ENCODE measurements at regions not wholly inside any gene's neighbourhood (a gene's known extent, or its start where the extent isn't known, plus 50 kb on each side); places are given as distances from the start of the nearest gene placed in this dataset.

DNA sequence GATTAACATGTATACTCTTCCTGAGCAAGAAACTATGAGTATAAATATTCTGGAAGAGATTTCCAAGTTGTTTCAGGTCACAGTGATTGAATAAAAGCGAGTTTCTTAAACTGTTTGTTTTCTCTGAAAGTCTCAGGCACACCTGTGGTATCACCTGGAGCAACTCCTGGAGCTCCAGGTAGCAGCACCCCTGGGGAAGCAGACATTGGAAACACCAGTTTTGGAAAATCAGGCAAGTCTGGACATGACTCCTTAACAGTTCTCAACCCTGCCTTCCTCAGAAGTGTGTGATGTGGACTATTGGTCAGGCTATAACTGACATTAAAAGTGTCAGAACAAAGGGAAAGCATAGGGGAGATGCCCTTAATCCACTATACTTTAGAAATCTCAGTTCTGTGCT is 217.6 kb upstream of the CNTN1 start:
- Histone ChIP-seq H3K36me3 (no peaks in the 10 kb centered on the region), H3K4me1 (no peaks in the 10 kb centered on the region), H3K4me3 (no peak overlapping the region), H3K27me3 (no peaks in the 10 kb centered on the region), H3K9me3 (no peaks in the 10 kb centered on the region), H3K27ac (no peak overlapping the region)
- intact Hi-C loops (cut with DNase I): no loop called here
- TF ChIP-seq, protein P1, sequence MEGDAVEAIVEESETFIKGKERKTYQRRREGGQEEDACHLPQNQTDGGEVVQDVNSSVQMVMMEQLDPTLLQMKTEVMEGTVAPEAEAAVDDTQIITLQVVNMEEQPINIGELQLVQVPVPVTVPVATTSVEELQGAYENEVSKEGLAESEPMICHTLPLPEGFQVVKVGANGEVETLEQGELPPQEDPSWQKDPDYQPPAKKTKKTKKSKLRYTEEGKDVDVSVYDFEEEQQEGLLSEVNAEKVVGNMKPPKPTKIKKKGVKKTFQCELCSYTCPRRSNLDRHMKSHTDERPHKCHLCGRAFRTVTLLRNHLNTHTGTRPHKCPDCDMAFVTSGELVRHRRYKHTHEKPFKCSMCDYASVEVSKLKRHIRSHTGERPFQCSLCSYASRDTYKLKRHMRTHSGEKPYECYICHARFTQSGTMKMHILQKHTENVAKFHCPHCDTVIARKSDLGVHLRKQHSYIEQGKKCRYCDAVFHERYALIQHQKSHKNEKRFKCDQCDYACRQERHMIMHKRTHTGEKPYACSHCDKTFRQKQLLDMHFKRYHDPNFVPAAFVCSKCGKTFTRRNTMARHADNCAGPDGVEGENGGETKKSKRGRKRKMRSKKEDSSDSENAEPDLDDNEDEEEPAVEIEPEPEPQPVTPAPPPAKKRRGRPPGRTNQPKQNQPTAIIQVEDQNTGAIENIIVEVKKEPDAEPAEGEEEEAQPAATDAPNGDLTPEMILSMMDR (IDR thresholded peaks at IDR 0.05): no peak
- DNase-seq (ENCODE audit: low spot score in 2 of 2): no peak

GRCh38 chr12:40499856-40500255 is 192.4 kb upstream of the CNTN1 start:
- intact Hi-C loops (cut with DNase I): no loop called here
- Histone ChIP-seq H3K4me1 (no peaks in the 10 kb centered on the region), H3K9me3 (no peaks in the 10 kb centered on the region), H3K36me3 (no peaks in the 10 kb centered on the region), H3K27ac (no peak overlapping the region), H3K4me3 (no peak overlapping the region), H3K27me3 (no peaks in the 10 kb centered on the region)
- TF ChIP-seq, protein P1 (IDR thresholded peaks at IDR 0.05): no peak
- no peak for DNase-seq (ENCODE audit: low spot score in 2 of 2)

DNA sequence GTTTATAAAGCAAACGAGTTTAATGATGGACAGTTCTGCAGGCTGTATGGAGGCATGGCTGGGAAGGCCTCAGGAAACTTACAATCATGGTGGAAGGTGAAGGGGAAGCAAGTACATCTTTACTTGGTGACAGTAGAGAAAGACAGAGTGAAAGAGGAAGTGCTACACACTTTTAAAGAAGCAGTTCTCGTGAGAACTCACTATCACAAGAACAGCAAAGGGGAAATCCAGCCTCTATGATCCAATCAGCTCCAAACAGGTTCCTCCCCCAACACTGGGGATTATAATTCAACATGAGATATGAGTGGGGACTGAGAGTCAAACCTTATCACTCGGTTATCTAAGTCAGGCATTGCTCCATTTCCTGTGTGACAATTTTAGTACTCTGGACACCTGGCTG is 189.9 kb upstream of the CNTN1 start:
- no peak overlapping the region for H3K4me3 ChIP-seq
- TF ChIP-seq, protein P1 (IDR thresholded peaks at IDR 0.05): no peak
- intact Hi-C loops (cut with DNase I): no loop called here
- H3K27me3 ChIP-seq: no peaks in the 10 kb centered on the region
- no peak for DNase-seq (ENCODE audit: low spot score in 2 of 2)
- H3K27ac ChIP-seq: no peak overlapping the region
- no peaks in the 10 kb centered on the region for H3K9me3 ChIP-seq
- H3K36me3 ChIP-seq: no peaks in the 10 kb centered on the region
- H3K4me1 ChIP-seq: no peaks in the 10 kb centered on the region

- Histone ChIP-seq H3K9me3 (no peaks in the 10 kb centered on the region), H3K27me3 (no peaks in the 10 kb centered on the region), H3K4me1 (no peaks in the 10 kb centered on the region), H3K27ac (no peak overlapping the region), H3K36me3 (no peaks in the 10 kb centered on the region), H3K4me3 (no peak overlapping the region)
- intact Hi-C loops (cut with DNase I): no loop called here
- TF ChIP-seq, protein P1 (IDR thresholded peaks at IDR 0.05): no peak
- no peak for DNase-seq (ENCODE audit: low spot score in 2 of 2)
Measured at GRCh38 chr12:40505327-40505726, 186.9 kb upstream of the CNTN1 start.

DNA sequence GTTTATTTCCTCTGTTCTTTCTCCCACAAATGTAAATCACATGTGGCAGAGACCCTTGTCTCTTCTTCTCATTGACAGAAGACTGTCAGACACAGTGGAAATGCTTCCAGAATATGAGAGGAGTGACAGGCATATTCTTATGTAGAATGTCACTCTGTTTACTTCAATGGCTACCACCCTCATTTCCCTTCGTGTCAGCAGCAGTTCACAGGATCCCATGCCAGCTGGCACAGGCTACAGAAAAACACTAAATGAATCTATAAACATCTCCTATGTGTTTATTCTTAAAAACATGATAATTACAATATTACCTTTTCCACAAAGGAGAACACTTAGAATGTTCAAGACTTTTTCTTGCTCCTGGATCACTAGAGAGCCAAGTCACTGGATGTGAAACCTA is 183.8 kb upstream of the CNTN1 start:
- H3K4me3 ChIP-seq: no peak overlapping the region
- no peaks in the 10 kb centered on the region for H3K9me3 ChIP-seq
- no peaks in the 10 kb centered on the region for H3K4me1 ChIP-seq
- intact Hi-C loops (cut with DNase I): no loop called here
- no peak overlapping the region for H3K27ac ChIP-seq
- no peaks in the 10 kb centered on the region for H3K36me3 ChIP-seq
- DNase-seq (ENCODE audit: low spot score in 2 of 2): no peak
- no peaks in the 10 kb centered on the region for H3K27me3 ChIP-seq
- TF ChIP-seq, protein P1 (IDR thresholded peaks at IDR 0.05): no peak

DNA sequence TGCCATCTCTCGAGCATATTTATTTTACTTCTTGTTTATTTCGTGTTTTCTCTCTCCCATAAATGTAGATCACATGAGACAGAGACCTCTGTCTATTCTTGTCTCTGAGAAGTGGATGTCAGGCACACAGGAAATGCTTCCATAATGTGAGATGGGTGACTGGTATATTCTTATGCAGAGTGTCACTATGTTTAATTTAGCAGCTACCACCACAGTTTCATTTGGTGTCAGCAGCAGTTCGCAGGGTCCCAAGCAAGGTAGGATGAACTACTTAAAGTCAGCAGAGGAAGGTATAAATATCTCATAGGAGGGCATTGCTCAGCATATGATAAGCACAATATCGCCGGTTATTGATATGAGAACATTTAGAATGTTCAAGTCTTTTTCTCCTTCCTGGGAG is 180.9 kb upstream of the CNTN1 start:
- Histone ChIP-seq H3K4me1 (no peaks in the 10 kb centered on the region), H3K9me3 (no peaks in the 10 kb centered on the region), H3K36me3 (no peaks in the 10 kb centered on the region), H3K27ac (no peak overlapping the region), H3K27me3 (no peaks in the 10 kb centered on the region), H3K4me3 (no peak overlapping the region)
- no peak for DNase-seq (ENCODE audit: low spot score in 2 of 2)
- TF ChIP-seq, protein P1 (IDR thresholded peaks at IDR 0.05): no peak
- intact Hi-C loops (cut with DNase I): no loop called here

Measured in ascending aorta (tissue), 2 donors.